Hepatic stellate cell (primary cell): ENCODE measurements at regions not wholly inside any gene's neighbourhood (a gene's known extent, or its start where the extent isn't known, plus 50 kb on each side); places are given as distances from the start of the nearest gene placed in this dataset.

ENCODE experiments used
- DNase-seq: peaks from one replicate; pipeline ENCODE4 v3.0.0; 2011; ENCODE audit warnings: low spot score

DNA sequence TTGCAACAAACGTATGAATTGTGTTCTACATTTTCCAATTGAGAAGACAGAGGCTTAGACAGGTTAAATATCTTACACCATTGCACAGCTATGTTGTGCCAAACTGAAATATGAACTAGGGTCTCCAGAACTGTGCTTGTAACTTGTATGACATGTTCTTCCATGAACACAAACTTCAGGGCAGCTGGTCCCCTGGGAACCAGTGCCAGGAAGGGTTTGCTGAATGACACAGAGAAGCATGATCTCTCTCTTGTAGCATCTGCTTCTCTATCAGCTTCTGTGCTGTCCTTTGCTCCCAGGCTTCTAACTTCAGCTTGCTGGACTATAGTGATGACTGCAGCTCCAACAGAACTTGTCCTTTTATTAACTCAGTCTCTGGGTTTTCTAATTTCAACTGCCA lies 385.5 kb downstream of the SIPA1L2 start:
- no peak for DNase-seq

DNA sequence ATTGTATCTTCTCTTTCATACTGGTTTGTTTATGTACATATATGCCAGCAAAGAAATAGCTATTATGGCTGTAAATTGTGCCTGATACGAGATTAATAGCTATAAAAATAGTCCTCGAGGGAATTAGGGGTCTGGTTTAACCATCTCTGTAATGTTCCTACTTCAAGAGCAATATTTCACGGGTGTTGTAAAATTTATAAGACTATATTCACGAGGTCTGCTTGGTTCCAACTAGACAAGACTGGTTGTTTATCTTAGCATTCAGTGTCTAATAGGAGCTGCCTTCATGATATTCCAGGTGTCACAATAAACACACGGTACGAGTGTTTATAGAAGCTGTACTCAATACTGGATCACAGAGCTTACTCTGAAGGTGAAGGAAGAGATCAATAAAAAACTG lies 389.9 kb downstream of the SIPA1L2 start:
- no peak for DNase-seq

DNA sequence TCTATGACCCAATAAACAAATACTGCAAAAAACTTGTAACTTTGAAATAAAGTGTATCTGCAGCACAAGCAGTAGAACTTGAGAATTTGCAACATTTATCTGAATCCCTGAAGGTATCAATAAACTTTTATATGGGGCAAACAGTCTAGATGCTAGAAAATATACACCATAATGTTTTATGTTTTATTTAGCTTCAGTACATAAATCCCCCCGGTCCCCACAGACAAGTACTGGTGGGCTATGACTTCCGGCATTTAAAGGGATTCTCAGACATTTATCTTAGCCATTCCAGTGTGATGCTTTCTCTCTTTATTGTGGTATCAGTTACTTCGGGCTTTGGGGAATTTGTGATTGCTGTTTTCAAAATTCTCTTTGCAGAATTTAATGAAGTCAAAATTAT lies 390.4 kb downstream of the SIPA1L2 start:
- no peak for DNase-seq

DNA sequence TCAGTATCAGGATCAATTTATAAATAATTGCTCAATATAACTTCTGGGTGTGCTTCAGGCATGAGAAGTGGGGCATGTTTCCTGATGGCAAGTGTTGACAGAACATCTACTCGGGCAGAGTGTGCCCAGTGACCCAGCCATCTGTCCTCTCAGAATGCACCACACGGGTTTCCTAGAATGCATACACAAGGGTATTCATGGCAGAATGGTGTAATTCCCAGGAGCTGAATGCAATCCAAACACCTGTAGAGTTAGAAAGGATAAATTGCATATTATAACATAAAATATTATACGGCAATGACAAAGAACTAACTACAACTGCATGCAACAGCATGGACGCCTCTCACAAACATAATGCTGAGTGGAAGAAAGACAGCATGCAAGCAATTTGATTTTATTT lies 391.9 kb downstream of the SIPA1L2 start:
- no peak for DNase-seq

DNA sequence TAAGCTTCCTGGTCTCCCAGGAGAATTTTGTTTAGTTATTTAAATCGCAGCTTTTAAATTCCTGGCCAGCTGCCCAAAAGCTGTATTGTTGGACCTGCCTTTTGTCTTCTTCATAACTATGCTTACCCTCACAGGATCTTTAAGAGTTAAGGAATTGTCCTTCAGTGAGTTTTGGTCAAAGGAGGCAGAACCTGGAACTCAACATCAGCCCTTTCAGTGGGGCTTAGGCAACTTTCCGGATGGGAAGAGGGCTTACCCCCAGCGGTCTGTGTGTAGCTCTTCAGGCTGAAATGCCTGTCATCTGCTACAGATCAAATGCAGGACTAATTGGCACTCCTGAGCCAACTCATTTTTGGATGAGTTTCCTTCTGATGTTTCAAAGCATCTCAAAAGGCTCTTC lies 402.6 kb downstream of the SIPA1L2 start:
- DNase-seq = no peak

DNA sequence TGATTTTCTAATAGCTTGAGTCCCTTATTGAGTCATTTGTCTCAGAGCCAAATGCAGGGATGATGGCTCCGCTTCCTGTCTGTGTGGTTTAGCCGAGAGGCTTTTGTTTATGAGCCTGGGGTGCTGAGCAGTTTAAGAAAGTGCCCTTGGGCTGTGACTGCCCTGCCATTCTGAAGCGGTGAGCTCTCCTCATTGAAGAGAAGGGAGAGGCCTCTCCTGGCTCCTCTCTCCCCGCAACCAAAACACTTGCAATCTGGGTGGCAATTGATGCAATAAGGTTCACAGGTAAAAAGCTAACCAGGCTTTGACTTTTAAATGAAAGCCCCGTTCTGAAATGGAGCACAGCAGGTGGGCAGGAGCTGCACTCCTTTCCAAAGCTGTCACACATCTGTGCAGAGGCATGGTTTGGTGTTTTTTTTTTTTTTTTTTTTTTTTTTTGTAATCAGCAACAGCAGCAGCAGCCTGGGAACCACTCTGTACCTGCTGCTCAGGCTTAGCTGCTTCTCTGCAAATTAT lies 403.7 kb downstream of the SIPA1L2 start:
- DNase-seq = peak; percentile 8

DNA sequence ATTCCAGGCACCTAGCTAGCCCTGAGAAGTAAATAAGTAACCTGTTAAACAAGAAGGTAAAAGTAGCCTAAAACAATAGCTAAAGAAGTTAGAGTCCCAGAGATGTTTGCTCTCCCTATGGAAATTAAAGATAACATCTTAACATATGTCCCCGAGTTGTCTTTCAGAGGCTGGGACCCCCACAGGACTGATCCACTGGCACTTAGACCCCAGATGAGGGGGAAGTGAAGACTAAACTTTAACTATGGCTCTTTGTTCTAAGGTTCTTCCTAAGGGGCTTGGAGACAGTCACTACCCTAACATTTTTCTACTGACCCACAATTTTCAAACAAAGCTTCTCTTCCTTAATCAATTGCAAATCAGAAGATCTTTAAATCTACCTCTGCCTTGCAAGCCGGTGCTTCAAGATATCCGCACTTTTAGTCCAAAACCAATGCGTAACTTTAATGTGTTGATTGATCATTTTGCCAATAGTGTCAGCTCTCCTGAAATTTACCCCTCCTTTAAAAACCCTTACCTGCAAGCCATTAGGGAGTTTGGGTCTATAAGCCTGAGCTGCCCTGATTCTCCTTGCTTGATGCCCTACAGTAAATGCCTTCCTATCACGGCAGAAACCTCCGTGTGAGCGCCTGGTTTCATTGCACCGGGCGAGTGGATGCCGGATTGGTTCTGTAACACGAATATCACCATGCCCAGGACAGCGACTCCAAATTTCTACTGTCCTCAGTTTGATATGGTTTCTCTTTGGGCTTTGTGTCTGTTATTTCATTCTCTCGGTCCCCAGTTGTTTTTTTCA lies 404.4 kb downstream of the SIPA1L2 start:
- DNase-seq = no peak

DNA sequence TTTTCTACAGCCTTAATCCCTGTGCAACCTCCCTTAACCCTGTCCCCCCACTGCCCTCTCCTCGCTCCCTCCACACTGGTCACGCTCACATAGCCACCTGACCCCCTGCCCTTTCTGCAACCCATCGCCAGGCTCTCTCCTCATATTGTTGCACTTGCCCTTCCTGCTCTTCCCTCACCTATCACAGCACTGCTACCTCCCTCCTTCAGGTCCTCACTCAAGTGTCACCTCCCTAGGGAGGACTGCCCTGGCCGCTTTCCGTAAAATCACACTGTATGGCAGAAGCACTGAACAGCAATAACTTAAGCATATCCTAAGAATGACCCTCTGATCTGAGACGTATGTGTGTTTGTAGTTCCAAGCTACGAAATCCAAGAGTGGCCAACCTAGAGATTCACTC lies 406.0 kb downstream of the SIPA1L2 start:
- no peak for DNase-seq

DNA sequence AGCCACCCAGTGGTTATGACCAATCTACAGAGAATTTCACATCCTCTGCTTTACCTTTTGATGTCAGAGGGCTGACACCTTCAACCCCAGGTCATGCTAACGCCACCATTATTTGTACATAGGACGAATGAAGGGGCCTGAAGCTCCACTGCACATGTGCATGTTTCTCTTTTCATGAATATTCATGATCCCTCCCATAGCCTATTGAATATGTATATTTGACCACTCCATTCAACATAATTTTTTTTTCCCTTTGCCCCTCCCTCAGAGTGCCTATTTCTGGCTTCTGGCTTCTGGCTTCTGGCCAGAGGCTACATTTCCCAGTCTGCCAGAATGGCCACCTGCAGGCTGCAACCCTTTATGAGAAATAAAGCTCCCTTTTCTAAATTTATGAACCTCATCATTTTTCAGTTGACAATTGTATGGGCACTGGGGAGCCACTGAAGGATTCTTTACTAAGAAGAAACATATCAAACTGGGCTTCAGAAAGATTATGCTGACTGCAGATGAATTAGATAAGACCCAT lies 406.7 kb downstream of the SIPA1L2 start:
- DNase-seq = no peak

DNA sequence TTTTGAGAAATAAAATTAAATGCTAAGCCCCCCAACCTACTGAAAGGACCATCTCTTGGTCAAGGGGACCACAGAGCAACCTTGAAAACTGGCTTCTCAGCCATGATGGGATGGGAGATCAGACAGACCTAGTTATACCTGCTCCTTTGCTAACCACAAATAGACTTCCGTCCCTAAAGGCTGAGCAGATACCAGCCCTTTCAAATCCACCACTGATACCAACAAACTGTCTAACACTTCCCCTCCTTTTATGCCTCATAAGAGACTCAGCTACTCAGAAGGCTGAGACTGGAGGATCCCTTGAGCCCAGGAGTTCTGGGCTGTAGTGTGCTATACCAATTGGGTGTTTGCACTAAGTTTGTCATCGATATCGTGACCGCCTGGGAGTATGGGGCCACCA lies 407.3 kb downstream of the SIPA1L2 start:
- no peak for DNase-seq

DNA sequence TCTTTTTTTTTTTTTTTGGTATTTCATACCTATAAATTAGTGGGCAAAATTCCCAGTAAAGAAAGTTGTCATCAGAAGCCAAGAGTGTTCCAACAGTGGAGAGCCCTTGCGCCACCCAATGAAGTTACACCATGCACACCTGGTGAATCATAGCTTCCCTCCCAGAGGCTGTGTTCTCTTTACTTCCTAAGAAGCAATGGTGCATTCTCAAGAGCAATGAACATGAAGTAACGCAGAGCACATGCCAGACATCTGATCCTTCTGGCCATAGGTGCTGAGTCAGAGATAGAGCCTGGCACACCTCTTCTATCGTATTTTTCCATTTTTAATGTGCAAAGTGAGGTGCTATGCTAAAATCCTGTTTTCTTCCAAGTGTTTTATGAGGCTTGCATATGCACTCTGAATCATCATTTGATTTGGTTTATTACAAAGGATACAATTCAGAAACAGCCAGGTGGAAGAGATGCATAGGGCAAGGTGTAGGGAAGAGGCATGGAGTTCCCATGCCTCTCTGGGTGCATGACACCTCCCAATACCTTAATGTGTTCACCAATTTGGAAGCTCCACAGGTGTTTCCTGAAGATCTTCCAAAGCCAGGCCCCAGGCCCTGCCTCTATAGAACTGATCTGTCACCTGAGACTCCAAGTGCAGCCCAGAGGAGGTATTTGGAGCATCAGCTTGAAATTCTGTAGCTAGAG lies 408.0 kb downstream of the SIPA1L2 start:
- DNase-seq = no peak

DNA sequence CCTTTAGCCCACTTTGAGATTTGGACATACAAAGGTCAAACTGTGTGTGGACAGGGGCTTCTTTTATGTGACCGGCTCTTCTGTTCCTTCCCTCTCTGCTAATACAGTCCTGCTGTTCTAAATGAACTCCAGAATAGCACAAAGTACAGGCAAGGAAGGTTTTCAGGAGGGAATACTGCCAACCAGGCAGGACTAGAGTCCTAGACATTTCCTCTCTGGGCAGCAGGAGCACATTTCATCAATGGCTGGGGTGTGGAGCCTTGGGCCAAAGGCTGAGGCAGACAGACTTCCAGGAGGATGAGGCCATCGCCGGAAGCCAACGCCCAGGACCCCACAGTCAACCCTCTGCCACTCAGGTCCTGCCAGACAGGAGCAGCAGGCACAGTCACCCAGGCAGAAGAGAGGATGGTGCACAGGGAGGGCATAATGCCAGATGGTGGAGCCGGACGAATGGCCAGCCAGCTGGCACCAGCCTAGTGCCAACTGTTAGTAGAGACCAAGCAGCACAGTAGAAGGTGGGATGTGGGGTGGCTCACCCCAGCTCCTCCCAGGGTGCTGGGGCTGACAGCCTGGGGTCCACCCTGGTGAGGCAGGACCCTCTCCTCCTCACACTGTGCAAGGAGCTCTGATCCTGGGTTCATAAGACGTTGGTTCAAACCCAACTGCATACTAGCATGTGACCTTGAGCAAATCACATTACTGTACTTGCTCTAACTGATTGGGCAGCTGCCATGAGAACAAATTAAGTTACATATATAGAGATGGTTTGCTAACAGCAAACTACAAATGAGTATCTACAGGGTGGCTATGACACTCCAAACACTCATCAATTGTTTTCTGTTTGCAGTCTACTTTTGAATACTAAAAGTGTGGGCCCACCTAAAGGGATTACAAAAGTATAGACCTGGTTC lies 410.7 kb downstream of the SIPA1L2 start:
- DNase-seq = no peak

DNA sequence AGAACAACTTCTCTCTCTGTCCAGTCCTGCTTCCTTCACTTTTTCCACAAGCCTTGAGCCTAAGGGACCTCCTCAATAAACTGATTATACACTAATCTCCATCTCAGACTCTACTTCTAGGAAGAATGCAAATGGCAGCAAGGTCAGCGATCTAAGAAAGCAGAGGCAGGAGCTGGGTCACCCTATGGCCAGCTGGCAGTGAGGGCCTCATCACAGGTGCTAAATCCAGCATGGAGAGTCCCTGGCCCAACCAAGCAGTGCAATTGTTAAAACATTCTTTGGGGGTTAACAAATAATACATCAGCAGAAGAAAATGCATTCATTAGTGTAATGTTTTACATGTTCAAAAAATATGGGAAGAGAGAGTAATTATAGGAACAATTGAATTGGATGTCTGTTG lies 416.0 kb downstream of the SIPA1L2 start:
- DNase-seq = no peak

DNA sequence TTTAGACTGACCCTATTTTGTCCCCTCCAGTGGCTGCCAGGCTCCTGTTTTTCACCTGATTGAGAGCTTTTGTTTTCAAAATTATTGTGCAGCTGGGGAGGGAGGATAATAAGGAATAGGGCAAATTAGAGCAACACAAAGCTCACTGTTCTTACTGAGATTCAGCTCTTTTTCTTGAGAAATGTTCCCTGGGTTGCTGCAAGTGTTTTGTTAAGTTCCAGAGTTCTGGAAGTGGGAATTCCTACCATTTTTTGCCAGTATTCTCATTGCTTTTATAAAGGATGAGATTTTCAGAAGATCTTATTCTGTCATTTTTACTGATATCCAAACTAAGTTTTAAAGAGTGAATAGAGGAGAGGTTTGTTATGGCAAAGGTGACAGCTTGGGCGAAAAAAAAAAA lies 417.7 kb downstream of the SIPA1L2 start:
- DNase-seq = no peak

DNA sequence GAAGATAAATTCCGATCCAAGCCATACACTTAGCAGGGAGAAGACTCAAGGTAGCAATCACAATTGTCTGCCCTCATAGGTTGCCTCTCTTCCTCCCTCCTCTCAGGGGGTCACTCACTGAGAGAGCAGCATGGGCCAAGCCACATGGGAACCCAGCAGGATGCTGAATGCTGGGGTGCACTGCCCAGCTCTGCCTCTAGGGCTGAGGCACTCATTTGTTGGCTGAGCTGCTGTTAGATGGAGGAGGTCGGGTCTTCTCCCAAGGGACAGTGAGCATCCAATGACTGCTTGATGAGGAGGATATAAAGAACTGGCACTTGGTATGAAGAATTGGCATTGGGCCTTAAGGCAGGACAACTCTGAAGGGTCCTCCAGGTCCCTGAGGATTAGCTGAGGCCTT lies 418.8 kb downstream of the SIPA1L2 start:
- no peak for DNase-seq

DNA sequence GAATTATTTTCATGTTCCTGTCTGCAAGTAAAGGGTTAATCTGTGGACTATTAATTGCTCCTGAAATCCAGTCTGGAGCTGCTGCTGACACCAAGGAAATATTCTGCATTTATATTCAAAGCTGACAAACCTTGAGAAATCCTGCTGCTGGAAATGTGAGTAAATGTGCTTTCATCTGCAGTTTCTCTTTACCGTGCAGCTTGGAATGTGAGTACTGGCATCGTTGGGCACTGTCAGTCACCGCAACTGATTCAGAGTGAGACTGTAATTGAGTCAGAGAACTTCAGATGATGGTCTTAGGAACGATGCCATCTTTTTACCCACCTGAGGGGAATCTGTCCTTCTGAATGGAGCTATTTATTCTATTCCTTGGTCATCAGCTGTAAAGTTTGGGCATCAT lies 420.6 kb downstream of the SIPA1L2 start:
- no peak for DNase-seq

DNA sequence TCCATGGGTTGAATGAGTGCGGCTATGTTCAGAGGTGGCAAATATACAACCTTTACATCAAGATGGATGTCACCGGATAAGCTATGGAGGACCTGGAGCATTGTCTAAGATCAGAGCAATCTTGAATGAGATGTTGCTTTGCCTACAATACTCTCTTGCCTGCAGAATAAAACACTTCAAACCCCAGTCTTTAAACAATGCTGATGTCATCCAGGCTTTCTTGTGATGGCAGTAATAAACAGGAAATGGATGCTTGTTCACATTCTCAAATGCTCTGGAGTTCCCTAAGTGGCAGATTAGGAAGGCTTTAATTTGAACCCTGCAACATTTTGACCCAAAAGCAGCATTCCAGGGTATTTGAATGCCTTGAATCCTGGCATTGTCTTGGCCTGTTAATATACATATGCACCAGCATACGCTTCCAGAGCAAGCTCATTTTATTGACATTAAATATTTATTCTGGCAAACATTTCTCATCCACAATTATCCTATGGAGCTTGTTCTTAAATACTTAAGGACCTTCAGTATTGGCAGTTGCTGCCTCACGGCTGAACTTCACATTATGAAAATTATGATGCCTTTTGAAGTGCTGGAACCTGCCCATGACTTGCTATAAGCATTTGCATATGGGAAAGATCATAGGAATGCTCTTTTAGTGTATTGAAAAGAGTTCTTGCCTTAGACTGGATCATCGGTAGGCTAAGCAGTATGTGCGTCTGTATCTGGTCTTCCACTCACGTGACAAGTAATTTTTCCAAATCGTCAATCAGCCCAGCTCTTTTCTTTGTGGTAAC lies 422.7 kb downstream of the SIPA1L2 start:
- no peak for DNase-seq

DNA sequence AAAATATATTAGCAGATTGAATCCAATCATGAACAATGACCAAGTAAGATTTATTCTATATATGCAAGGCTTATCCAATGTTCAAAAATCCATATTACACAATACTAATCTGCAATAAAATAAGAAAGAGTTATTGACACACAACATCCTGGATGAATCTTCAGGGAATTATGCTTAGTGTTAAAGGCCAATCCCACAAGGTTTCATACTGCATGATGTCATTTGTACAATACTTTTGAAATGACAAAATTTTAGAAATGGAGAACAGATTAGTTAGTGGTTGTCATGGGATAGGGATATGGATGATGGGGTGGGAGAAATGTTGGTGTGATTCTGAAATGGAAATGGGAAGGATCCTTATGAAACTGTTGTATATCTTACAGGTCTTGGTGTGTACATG lies 425.7 kb downstream of the SIPA1L2 start:
- no peak for DNase-seq

DNA sequence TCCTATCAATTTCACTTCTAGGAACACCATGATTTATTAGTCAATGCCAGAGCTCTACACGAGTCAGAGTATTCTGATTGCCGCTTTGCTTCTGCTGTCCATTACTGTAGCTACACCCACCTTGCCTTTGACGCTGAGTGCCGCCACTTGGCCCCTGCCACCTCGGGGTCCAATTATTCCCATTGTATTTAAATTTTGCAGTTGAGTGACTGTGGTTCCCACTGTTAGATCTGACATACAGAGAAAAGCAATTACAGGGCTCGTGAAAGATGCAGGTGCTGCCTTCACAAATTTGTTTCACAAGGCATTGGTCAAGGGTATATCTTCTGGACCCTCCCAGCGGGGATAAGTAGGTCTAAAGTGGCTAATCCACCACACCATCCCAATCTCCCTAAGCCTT lies 428.9 kb downstream of the SIPA1L2 start:
- no peak for DNase-seq

DNA sequence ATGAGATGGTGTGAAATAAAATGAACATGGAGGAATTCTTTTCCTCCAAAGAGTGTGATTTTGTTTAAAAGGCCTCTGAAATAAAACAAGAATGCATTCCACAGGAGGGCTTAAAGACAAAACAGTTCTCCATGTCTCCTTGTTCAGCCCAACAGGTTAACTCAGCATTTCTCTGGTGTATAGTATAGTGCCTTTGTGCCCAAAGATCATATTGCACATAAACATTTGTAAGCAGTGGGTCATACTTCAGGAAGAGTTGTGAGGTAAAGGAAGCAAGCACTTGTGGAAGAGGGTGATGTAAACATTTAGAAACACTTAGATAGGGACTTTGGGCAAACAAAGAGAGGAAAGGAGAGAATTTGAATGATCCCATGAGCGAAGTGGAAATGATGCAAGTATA lies 433.9 kb downstream of the SIPA1L2 start:
- DNase-seq = no peak

DNA sequence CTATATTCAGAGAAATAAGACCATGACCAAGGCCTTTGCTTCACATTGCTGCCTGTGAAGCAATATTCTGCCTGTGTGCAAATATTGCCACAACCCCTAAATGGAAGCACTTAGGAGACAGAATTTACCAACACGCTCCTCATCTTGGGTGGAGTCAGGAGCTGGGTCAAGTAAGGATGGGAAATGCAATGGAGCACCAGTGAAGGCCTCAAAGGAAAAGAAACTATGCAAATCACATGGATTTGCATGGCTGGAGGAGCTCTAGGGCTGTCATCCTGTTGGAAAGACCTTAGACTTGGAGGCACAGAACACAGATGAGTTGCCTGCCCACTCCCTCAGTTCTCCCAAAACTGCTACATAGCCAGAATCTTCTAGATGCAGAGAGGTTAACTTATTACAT lies 435.5 kb downstream of the SIPA1L2 start:
- no peak for DNase-seq

DNA sequence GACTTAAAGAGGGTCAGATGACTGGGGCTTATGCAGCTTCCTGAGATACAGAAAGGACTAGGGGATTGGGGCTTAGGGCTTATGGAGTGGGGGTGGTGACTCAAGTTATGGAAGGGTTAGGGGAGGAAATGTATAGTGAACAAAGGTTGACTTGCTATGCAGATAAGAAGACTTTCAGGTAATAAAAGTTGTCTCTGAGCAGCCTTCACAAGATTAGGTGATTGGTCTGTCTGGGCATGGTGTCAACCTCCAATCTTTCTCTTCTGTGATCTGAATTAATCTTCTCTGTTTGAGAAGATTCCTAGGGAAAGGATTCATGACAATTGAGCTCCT lies 436.5 kb downstream of the SIPA1L2 start:
- DNase-seq = no peak
